ENCODE measurements at regions not wholly inside any gene's neighbourhood (a gene's known extent, or its start where the extent isn't known, plus 50 kb on each side); places are given as distances from the start of the nearest gene placed in this dataset.
"Not testable (repeated sequence)": the region's sequence is repeated elsewhere in the genome, so short reads cannot be mapped to it uniquely, and the experiment has no call there.

DNA sequence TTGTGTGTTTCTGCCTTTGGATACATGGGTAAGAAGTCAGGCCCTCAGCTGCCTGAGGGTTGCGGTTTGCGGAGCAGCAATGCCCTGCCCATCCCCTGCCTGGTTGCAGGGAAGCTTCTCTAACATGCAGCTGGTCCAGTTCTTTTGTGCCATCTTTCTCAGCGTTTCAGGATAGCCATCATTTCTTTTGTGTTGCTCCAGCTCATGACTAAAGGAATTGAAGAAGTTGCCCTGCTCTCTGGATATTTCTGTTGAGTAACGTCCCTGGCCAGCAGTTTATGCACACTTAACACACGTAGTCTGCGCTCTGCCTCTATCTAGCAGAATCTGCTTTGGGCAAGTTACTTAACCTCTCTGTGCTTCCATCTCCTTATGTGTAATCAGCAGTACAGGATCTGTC lies 62.1 kb downstream of the DOP1B start:
- DNase-seq (ENCODE audit: extremely low spot score), result no peak
- Histone ChIP-seq H3K36me3 (peaks cover 8 to 69% (median 41%) of the 10 kb centered on the region in 4 donors), H3K4me1 (peaks cover 0 to 10% (median 5%) of the 10 kb centered on the region in 4 donors), H3K4me3 (no peak overlapping the region), H3K27ac (replicated peaks in 1 of 4) (no peak overlapping the region), H3K9me3 (no peaks in the 10 kb centered on the region), H3K27me3 (no peaks in the 10 kb centered on the region)
- 90% methylated on average over 6 of the region's 6 CpGs for WGBS
- TF ChIP-seq POLR2AphosphoS5 (IDR thresholded peaks at IDR 0.05) (no peak), EP300 (IDR thresholded peaks at IDR 0.05) (no peak), POLR2A (IDR thresholded peaks at IDR 0.05; ENCODE audit: low read depth) (no peak)
- TF ChIP-seq, protein P1, sequence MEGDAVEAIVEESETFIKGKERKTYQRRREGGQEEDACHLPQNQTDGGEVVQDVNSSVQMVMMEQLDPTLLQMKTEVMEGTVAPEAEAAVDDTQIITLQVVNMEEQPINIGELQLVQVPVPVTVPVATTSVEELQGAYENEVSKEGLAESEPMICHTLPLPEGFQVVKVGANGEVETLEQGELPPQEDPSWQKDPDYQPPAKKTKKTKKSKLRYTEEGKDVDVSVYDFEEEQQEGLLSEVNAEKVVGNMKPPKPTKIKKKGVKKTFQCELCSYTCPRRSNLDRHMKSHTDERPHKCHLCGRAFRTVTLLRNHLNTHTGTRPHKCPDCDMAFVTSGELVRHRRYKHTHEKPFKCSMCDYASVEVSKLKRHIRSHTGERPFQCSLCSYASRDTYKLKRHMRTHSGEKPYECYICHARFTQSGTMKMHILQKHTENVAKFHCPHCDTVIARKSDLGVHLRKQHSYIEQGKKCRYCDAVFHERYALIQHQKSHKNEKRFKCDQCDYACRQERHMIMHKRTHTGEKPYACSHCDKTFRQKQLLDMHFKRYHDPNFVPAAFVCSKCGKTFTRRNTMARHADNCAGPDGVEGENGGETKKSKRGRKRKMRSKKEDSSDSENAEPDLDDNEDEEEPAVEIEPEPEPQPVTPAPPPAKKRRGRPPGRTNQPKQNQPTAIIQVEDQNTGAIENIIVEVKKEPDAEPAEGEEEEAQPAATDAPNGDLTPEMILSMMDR (IDR thresholded peaks at IDR 0.05), result no peak
- intact Hi-C loops (cut with DNase I), result no loop called here

DNA sequence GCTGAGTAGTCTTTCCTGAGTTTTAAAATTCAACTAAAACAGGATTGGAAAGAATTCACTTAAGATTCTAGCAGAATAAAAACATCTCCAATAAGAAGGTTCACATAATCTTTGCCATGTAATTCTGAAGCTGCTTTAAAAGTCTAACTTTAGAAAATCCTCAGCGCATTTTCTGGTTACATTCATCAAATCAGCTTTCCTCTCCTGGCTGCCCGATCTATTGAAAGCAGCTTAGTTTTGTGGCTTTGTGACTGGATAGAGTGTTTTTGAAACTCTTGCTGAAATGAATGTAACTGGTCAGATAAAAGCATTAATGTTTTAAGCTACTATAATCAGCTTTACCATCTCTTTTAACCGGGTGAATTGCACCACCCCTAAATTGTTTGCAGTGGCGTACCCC lies 66.8 kb downstream of the DOP1B start:
- no peak for TF ChIP-seq POLR2A (IDR thresholded peaks at IDR 0.05; ENCODE audit: low read depth)
- TF ChIP-seq EP300 (IDR thresholded peaks at IDR 0.05), result no peak
- TF ChIP-seq POLR2AphosphoS5 (IDR thresholded peaks at IDR 0.05), result no peak
- TF ChIP-seq, protein P1 (IDR thresholded peaks at IDR 0.05), result no peak
- no peak for DNase-seq (ENCODE audit: extremely low spot score)
- no peaks in the 10 kb centered on the region for H3K4me1 ChIP-seq
- 91% methylated on average over 4 of the region's 4 CpGs for WGBS
- no peak overlapping the region for H3K27ac ChIP-seq (replicated peaks in 1 of 4)
- no peak overlapping the region for H3K4me3 ChIP-seq
- H3K36me3 ChIP-seq, result peaks cover 7 to 66% (median 46%) of the 10 kb centered on the region in 4 donors
- intact Hi-C loops (cut with DNase I), result no loop called here
- no peaks in the 10 kb centered on the region for H3K9me3 ChIP-seq
- H3K27me3 ChIP-seq, result no peaks in the 10 kb centered on the region

DNA sequence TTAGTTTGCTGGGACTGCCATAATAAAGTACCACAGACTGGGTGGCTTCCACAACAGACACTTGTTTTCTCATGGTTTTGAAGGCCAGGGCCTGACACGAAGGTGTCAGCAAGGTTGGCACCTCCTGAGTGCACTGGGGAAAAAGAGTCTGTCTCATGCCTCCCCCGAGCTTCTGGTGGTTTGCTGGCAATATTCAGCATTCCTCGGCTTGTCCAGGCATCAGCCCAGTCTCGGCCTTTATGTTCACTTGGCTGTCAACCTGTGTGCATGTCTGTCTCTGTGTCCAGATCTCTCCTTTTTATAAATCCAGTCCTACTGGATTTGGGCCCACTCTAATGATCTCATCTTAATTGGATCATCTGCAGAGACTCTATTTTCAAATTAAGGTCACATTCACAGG lies 72.6 kb downstream of the DOP1B start:
- DNase-seq (ENCODE audit: extremely low spot score), result no peak
- H3K27ac ChIP-seq (replicated peaks in 1 of 4), result no peak overlapping the region
- 69% methylated on average over 4 of the region's 4 CpGs for WGBS
- H3K4me3 ChIP-seq, result no peak overlapping the region
- TF ChIP-seq, protein P1 (IDR thresholded peaks at IDR 0.05), result no peak
- TF ChIP-seq EP300 (IDR thresholded peaks at IDR 0.05) (no peak), POLR2A (IDR thresholded peaks at IDR 0.05; ENCODE audit: low read depth) (no peak), POLR2AphosphoS5 (IDR thresholded peaks at IDR 0.05) (no peak)
- no peaks in the 10 kb centered on the region for H3K9me3 ChIP-seq
- intact Hi-C loops (cut with DNase I), result no loop called here
- no peaks in the 10 kb centered on the region for H3K27me3 ChIP-seq
- H3K4me1 ChIP-seq, result peaks cover 0 to 5% (median 2%) of the 10 kb centered on the region in 4 donors
- peaks cover 16 to 83% (median 57%) of the 10 kb centered on the region in 4 donors for H3K36me3 ChIP-seq

DNA sequence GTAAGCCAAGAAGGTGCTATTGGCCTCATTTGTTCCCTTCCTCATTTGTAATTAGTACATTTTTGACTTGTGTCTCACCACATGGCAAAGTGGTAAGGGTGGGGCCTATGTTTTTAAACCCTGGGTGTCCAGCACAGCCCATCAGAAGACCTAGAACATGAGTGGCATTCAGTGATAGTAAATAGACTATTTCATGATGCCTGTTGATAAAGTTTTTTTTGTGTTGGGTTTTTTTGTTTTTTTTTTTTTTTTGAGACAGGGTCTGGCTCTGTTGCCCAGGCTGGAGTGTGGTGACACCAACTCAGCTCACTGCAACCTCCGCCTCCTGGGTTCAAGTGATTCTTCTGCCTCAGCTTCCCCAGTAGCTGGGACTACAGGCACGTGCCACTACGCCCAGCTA lies 74.8 kb downstream of the DOP1B start:
- intact Hi-C loops (cut with DNase I); H3K9me3 ChIP-seq; H3K4me1 ChIP-seq; DNase-seq (ENCODE audit: extremely low spot score); H3K27me3 ChIP-seq; H3K27ac ChIP-seq (replicated peaks in 1 of 4); H3K4me3 ChIP-seq: not testable (repeated sequence)
- 95% methylated on average over 3 of the region's 3 CpGs for WGBS
- H3K36me3 ChIP-seq, result peaks cover 13 to 63% (median 40%) of the 10 kb centered on the region in 4 donors

DNA sequence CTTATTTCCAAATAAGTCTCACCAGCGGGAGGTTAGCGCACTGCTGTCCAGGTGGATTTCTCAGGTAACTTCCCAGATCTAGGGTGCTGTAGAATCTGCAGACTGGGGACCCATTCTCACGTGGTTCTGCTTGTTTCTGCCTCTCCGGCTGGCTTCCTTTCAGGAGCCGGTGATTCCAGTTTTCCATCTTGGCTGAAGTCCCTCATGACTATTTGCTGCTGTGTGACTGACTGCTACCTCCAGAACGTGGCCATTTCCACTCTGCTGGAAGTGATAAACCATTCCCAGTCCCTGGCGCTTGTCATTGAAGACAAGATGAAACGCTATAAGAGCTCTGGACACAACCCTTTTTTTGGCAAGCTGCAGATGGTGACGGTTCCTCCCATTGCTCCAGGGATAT lies 76.0 kb downstream of the DOP1B start:
- peaks cover 9 to 60% (median 40%) of the 10 kb centered on the region in 4 donors for H3K36me3 ChIP-seq
- intact Hi-C loops (cut with DNase I), result no loop called here
- no peak for TF ChIP-seq POLR2A (IDR thresholded peaks at IDR 0.05; ENCODE audit: low read depth)
- TF ChIP-seq, protein P1 (IDR thresholded peaks at IDR 0.05), result no peak
- TF ChIP-seq POLR2AphosphoS5 (IDR thresholded peaks at IDR 0.05), result no peak
- TF ChIP-seq EP300 (IDR thresholded peaks at IDR 0.05), result no peak

More for the DNA sequence above, 76.0 kb downstream of the DOP1B start:
- DNase-seq (ENCODE audit: extremely low spot score), result no peak
- Histone ChIP-seq H3K27me3 (no peaks in the 10 kb centered on the region), H3K9me3 (no peaks in the 10 kb centered on the region), H3K4me1 (peaks cover 0 to 10% (median 3%) of the 10 kb centered on the region in 4 donors), H3K4me3 (no peak overlapping the region), H3K27ac (replicated peaks in 1 of 4) (no peak overlapping the region)
- 87% methylated on average over 9 of the region's 9 CpGs for WGBS
